Glomerular visceral epithelial cell (primary cell): ENCODE measurements at regions not wholly inside any gene's neighbourhood (a gene's known extent, or its start where the extent isn't known, plus 50 kb on each side); places are given as distances from the start of the nearest gene placed in this dataset.
A peak's percentile ranks its signal among the peaks of the same experiment; 100 is the strongest.

ENCODE experiments used
- DNase-seq: peaks from one replicate; pipeline ENCODE4 v3.0.0-alpha.2; 2016; ENCODE audit errors: extremely low spot score

DNA sequence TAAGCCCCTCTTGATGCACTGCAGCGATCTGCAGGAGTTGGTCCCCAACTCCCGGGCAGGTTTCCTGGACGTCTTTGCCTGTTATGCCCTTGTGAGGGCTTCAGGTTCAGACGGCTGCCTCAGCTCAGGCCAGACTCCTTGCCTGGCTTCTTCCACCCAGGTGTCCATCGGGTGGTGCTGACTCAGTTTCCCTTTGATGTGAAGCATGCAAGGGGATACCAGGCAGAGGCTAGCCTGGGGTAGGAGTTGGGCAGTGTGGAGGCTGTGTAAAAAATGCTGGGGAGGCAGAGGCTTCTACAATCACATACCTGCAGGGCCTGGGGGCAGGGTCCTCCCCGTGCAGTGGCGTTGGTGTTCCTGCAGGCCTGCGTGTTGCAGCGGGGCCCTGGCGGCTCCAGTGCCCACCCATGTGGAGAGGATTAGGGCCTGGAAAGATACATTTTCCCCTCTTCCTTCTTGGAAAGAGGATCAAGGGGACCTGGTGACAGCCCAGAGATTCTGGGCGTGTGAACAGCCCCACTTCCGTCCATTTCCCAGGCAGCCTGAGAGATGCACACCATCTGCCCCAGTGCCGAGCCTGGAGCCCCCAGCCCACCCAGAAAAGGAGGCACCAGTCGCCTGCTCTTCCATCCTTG is 338.3 kb downstream of the DYSF start:
- no peak for DNase-seq

DNA sequence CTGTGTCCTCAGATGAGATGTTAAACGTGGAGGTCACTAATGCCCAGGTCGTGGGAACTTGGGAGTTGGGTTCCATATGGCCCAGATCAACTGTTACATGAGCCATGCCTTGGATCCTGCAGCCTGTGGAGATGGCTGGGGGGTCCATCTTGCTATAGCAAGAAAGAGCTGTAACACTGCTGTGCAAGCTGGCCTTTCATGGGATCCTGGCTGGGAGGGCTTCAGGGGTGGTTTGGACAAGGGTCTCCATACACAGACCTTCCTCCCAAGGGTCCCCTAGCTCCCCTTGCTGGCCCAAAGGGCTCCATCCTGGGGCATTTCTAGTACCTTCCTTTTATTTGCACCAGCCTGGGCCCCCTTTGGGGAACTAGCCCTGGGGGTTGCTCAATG is 337.7 kb downstream of the DYSF start:
- no peak for DNase-seq

DNA sequence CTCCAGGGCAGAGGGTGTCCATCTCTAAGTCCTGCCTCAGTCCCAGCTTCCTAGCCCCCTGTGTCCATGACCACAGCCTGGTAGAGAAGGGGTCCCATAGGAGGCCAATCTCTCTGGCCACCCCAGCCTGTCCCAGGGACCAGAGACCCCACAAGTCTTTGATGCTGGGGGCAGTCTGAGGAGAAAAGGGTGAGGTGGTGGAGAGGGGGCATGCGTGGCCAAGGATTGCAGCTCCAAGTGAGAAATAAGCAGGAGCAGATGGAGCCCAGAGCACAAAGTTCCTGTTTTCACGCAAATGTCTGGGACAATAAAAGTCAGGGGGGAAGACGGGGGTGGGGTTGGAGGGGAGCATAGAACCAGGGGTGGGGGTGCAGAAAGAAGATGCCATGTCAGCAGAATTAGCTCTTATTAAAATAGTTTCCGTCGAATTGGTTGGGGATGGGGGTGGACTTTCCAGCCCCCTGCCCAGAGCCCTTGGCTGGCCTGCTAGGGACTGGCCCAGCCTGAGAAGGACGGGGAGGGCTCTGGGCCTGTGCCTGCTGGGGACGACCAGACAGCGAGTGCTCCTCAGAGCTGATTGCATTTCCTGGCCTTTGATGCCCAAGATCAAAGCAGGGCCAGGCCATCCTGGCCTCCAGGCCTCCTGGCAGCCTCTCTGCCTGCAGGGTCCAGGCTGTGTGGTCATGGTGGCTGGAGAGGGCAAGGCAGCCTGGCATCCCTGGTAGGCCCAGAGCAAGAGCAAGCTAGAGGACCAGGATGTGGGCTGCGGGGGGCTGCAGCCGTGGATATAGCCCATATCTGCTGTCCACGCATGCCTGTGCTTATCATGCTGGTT is 337.1 kb downstream of the DYSF start:
- no peak for DNase-seq

DNA sequence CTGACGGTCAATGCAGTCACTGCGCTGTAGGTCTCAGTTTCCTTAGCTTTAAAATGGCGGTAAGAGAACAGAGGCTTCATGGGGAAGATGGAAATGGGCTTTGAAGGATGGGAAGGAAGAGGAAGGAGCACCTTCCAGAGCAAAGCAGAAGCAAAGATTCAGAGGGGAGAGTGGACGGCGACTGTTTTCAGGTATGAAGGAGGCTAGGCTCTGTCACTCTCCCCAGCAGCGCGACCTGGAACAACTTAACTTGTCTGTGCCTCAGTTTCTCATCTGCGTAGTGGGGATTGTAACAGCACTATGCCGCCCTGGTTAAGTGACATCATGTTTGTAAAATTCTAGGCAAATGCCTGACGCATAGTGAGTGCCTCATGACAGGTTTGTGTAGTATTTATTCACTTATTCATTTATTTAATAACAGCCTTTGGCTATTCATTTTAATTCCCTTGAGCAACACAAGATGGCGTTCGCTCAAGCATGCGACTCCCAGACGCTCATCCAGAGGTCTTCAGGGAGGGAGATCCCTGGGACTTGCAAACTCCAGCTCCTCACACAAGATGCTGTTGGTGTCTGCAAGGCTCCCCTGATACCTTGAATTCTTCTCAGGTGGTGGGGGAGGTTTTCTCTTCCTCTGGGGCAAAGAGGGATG is 336.3 kb downstream of the DYSF start:
- no peak for DNase-seq

DNA sequence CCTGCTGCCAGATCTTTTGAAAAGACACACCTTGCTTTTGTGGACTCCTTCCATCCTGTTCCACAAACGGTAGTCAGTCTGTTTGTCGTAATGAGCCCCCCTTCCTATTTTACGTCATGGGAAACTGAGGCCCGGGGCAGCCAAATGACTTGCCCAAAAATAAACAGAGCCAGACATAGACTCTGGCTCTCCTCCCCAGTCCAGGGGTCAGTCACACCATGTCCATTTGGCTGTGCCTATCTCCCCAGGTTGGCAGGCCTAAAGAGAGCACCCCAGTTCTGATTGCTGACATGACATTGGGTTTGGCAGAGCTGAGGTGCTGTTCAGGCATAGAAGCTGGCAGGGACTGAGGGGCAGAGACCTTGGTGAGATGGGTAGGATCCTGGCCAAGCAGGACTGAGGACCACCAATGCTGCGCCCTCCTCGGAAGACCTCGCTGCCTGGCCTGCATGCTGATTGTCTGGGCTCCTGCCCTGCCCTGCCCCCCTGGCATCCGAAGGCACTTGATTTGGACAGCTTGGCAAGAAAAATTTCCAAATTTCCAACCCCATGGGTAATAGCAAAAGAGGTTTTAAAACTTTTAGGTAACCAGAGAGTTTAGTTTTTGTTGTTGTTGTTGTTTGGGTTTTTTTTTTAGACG is 335.4 kb downstream of the DYSF start:
- no peak for DNase-seq

DNA sequence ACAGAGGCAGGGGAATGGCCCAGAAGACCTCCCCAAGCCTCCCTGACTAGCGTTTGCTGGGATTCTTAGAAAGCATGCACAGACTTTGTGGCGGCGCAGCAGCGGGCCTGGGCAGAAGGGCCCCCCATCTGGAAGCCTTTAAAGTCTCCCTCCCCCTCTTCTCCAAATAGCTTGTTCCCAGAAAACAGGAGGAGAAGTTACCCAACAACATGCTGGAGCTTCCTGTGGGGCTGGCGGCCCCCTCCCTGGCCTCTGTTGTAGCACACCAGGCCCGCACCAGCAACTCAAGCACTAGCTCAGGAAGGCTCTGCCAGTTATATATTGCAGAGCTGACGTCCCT is 334.8 kb downstream of the DYSF start:
- no peak for DNase-seq

DNA sequence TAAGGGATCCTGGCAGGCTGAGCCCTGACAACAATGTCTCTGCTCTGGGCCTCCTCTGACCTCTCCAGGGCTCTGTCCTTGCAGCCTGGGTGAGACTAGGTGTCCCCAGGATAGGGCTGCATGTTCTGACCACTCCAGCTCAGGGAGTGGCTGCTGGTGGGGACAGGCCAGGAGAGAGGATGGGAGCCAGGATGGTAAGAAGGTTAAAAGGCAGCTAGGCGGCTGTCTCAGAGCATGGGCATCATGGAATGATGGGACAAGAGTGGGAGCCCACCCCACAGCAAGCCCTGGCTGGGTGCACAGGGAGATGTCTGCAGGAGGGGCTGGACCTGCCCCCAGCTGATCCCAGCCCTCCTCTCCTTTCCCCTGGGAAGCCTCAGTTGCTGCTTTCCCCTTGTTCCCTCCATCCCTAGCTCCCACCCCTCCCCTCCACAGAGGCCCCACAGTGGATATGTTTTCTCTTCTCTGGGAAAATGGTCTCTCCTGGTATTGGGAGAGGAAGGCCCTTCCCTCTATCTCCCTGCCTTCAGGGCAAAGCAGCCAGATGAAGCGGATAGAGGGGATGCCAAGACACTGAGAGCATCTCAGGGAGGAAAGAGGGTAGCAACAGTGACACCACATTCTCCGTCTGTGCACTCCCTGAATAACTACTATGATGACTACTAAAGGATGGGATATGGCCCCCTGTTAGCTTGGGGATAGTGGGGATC is 334.3 kb downstream of the DYSF start:
- no peak for DNase-seq

DNA sequence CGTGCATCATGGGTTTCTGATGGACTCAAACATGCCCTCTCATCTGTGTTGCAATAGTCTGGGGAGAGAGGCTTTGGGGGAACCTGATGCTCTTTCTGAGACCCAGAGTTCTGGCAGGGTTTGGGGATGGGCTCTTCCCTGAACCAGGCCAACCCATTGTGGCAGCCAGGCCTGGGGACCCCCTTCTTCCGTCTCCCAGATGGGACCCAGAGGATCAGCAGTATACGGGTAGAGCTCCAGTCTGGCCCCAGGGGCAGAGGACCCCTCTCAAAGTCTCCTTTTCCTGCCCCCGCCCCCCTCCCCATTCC is 333.7 kb downstream of the DYSF start:
- no peak for DNase-seq

DNA sequence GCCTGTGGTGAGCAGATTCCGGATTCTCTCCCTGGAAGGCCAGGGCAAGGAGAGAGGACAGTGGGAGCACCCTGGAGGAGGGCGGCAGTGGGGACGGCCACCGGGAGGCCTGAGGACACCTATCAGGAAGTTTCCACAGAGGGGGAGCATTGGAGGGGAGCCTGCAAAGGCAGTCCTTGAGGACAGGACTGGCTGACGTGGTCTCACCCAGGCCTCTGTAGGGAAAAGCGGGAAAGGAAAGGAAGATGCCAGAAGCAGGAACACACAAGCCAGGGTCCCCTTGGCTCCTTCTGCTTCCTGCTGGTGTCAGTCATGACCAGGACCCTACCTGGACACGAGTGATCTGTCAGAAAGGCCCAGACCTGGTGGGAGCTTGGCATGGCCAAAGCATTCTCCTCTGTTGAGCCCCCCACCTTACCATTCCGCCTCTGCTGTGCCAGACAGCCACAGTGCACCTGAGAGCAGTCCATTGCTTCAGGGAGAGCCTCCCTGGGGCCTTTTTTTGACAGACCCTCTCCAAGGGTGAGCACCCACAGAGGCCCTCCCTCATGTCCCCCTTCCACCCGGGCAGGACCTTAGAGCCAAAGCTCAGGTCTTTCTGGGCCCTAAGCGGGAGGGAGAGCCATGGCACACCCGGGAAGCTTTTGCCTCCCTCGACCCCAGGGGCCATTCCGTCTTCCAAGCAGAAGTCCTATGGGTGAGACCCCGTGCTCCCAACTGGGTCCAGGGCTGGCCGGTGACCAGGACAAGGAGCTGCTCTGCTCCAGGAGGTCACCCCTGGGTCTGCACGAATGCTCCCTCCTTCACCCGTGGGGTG is 333.1 kb downstream of the DYSF start:
- no peak for DNase-seq

DNA sequence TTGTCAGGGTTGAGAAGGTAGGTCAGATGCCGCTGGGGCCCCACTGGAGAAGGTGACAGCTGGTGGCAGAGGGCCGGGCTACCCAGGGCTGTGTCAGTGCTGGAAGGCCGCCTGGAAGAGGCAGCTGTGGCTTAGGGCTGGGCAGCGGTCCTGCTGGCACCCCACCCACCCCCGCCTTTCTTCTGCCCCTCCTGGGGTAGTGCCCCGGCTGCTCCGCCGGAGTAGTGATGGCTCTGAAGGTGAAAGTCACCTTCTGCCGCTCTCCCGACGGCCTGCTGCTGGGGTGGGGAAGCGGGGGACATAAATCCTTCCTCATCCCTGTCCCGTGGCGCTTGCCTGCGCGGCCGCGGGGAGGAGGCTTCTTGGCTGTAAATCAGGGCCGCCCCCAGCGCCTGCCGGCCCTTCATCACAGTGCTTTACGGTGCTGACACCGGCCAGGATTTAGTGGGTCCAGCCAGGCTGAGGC is 332.2 kb downstream of the DYSF start:
- no peak for DNase-seq

DNA sequence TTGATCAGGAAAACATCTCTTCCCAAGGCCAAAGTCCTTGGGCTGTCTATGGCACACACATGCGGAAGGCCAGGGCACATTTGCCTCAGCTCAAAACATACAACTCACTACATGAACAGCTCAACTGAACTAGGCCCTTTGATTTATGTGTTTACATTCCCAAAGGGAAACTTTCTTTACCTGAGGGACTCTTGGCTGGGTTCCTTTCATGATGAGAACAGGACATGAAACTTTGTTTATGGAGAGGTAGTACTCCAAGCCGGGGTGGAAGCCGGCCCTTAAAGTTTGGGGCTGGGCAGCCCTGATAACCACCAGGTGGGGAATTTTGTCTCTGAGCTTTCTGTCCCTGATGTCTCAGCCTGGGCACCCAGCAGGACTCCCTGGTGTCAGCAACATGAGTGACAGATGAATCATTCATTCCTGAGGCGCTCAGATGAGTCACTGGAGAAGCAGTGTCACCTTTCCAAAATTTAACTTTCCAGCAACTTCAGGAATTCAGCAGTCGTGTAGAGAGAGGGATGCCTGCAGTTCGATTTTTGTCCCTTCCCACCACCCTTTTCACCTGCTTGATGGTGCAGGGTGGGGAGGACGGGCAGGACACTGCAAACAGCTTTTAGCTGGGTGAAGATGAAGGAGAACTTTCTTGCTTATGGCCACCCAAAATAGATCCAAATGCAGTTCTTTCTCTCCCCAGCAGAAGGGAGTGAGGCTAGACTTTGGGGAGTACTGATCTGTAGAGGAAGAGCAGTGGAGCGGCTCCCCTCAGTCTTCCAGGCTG is 331.6 kb downstream of the DYSF start:
- peak; percentile 33 for DNase-seq

DNA sequence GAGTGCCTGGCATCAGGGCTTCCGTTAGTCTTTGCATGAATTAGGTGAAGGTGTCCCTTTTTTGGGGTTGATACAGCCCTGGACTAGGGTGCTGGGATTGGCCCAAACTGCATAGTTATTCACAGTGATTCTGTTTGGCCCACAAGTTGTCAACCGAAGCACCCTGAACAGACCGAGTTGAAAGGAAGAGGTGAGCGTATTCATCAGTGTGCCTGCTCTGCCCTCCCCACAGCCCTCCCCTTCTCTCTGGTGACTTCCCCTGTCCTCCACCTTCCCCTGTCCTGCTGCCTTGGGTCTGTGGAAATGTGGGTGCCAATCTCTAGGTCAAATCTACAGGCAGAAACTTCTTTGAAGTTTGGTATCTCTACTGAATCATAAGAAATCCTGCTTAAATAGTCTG is 330.5 kb downstream of the DYSF start:
- DNase-seq: no peak

DNA sequence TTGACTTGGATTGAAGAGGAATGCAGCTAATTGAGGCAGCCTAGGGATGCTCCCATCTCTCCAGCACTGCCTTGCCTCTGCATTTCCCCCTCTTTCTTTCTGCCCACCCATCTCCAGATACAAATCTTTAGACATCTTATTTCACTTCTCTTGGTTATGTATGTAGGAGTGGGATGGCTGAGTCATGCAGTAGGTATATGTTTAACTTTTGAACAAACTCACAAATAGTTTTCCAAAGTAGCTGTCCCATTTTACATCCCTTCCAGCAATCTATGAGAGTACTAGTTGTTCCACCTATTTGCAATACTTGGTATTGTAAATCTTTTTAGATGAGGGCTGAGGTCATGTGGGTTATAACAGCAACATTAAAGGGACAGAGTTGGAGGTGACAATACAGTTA is 329.9 kb downstream of the DYSF start:
- DNase-seq: no peak

DNA sequence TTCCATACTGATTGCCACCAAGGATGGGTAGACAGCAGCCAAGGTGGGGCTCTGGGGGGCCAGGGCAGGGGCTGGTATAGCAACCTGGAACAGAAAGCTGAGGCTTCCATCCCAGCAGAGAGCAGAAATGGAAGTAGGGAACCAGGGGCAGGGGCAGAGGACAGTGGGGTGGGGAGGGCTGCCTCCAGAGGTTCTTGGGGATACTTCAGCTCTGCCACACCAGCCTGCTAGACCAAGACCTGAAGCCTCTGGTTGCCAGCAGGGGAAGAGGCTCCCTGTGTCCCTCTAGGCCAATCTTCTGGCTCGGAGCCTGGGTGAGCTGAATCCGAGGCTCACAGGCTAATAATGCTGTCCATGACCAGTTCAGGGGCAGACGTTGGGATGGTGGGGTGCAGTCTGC is 329.0 kb downstream of the DYSF start:
- DNase-seq: no peak

DNA sequence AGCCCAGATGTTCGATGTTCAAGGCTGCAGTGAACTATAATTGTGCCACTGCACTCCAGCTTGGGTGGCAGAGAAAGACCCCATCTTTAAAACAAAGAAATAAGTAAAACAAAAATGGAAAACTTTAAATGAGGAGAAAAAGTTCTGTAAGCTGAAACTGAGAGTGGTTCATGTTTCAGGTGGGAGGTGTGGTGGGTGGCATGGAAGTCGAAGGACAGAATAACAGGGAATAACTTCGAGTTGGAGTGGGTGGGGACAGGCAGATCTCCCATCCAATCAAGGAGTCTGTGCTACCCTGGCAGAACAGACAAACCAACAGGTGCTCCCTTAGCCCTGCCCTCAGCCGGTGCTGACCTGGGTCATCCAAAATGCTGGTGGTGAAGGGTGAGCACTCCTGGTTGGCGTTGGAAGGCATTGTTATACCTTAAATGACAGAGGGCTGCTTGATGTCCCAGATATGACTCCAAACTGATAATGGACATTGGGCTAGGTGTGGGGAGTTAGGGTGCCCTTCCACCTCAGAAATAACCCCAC is 328.4 kb downstream of the DYSF start:
- no peak for DNase-seq

DNA sequence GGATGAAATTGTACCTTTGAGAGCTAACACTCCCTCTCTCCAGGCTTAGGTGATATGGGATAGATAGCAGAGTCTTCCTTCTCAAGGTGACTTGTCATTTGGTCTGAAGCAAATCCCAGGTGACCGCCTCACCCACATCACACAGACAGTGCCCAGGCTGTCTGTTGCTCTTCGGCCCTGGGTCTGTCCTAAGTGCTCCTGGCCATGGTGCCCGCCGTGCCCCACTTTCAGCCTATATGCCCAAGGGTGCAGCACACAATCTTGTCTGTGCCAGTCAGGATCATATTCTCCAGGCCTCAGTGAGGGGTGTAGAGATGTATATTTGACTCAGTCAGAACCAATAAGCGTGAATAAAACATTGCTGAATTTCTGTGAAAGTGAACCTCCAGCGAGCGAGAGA is 326.8 kb downstream of the DYSF start:
- DNase-seq: no peak

DNA sequence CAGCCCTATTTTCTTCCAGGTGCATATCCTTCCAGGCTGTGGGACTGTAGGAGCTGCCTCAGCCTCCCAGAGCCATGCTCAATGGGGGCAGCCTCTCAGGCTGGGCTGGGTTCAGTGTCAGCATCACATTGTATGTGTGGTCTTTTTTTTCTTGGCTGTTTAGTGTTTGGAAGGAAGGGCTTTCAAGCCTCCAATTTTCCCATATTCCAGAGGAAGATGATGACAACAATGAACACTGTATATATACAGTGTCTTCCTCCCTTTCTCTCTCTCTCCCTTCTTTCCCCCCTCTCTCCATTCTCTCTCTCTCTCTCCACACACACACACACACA is 326.4 kb downstream of the DYSF start:
- no peak for DNase-seq

DNA sequence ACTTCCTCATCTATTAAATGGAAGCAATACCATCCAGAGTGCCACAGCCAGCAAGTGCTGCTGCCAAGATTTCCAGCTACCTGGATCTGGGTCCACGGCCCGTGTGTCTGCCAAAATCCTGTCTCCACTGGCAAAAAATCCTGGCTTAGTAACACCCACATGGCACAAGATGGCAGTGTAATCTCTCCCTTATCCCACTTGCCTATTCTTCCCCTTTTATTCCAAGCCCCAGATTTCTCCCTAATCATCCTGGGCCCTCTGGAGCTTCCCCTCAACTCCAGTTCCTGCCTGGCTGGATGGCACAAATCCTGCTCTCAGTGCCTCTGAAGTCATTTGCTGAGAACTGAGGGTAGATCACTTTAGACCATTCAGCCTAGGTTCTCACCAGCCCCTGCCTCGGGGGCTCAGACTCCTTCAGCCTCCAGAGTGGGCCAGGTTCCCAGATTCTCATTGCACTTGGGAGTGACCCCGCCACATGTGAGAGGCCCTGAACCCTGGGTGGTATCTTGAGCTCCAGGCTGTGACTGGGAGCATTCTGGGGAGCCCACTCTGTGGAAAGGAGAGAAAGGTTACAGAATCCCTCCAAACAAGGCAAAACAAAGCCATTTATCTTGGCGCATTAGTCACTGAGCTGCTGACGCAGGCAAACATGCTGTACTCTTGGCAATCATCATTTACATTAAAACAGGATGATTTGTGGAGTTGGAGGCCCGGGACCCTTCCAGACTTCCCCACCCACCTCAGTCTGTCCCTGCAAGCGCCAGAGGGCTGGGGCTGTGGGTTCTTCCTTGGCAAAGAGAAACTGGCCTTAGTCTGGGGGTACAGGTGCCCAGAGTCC is 325.8 kb downstream of the DYSF start:
- DNase-seq: no peak

DNA sequence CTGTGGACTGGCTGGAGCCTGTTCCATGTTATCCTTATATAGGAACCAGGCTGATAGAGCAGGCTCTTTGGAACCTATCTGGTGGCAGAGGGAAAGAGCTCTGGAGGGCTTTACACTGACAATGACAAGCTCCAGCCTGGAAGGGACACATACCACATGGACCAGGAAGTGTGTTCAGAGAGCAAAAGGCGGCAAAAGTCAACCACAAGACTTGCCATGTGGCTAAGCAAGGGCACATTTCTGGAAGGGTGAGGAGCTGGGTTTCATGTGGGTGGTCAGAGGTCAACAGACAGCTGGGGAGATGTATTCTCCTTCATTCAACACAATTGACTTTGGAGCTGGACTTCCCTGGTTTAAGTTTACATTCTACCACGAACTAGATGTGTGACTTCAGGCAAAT is 325.2 kb downstream of the DYSF start:
- no peak for DNase-seq

DNA sequence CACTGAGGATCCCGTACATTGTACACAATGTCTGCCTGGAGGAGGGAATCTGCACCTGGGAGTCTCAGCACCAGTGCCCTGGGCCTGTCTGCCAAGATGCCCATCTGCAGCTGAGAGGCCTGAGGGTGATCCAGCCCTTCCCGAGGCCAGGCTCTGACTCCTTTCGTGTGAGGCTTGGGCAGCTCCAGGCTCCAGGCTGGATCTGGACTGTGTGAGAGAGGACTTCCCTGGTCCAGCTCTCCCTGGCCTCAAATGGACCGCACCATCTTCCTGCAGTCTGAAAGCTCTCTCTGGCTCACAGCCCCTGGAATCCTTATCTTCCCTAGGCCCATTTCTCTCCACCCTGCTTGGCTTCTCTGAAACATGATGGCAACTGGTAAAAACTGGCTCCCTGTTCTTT is 324.6 kb downstream of the DYSF start:
- DNase-seq: no peak
